RWPE2 (cell line): ENCODE measurements at regions not wholly inside any gene's neighbourhood (a gene's known extent, or its start where the extent isn't known, plus 50 kb on each side); places are given as distances from the start of the nearest gene placed in this dataset.

ENCODE experiments used
- ATAC-seq: fragments of 200-7000 bp; cut with Tn5 transposase; 3 replicates; pipeline ENCODE4 v1.9.1; 2021; ENCODE audit warnings: low read depth
- DNase-seq: peaks from one replicate; pipeline ENCODE4 v3.0.0-alpha.2; 2020; ENCODE audit warnings: low spot score
- H3K27ac ChIP-seq: fragments of 450-650 bp; 2 replicates; pipeline ENCODE4 v1.5.1; 2017; ENCODE audit warnings: mild to moderate bottlenecking; ENCODE audit not compliant: poor library complexity, severe bottlenecking
- H3K27me3 ChIP-seq: fragments of 250-450 bp; sonication (Bioruptor Pico); 2 replicates; pipeline ENCODE4 v1.5.1; 2021; ENCODE audit warnings: mild to moderate bottlenecking, moderate library complexity; ENCODE audit not compliant: insufficient read depth, poor library complexity, severe bottlenecking
- H3K36me3 ChIP-seq: fragments of 250-450 bp; sonication (Bioruptor Pico); 2 replicates; pipeline ENCODE4 v1.5.1; 2020; ENCODE audit warnings: low read depth, mild to moderate bottlenecking, moderate library complexity
- H3K4me1 ChIP-seq: fragments of 250-450 bp; sonication (Bioruptor Pico); 2 replicates; pipeline ENCODE4 v1.5.1; 2021; ENCODE audit warnings: mild to moderate bottlenecking, moderate library complexity; ENCODE audit not compliant: insufficient read depth, poor library complexity, severe bottlenecking
- H3K4me3 ChIP-seq: fragments of 250-450 bp; sonication (Bioruptor Pico); 2 replicates; pipeline ENCODE4 v1.5.1; 2021; ENCODE audit warnings: mild to moderate bottlenecking, moderate library complexity; ENCODE audit not compliant: severe bottlenecking
- H3K9me3 ChIP-seq: fragments of 250-450 bp; sonication (Bioruptor Pico); 2 replicates; pipeline ENCODE4 v1.5.1; 2021; ENCODE audit warnings: mild to moderate bottlenecking, moderate library complexity; ENCODE audit not compliant: severe bottlenecking
- CTCF ChIP-seq: fragments of 450-650 bp; IDR thresholded peaks from one replicate; pipeline ENCODE4 v1.5.1; 2017; ENCODE audit warnings: mild to moderate bottlenecking, moderate library complexity; ENCODE audit not compliant: poor library complexity, severe bottlenecking

- no peak overlapping the region for H3K4me3 ChIP-seq
- H3K4me1 ChIP-seq: no peaks in the 10 kb centered on the region
- no peaks in the 10 kb centered on the region for H3K36me3 ChIP-seq
- H3K9me3 ChIP-seq: no peaks in the 10 kb centered on the region
- DNase-seq (peak; percentile 39), ATAC-seq (peak; percentile 63)
- TF ChIP-seq CTCF: no peak
- H3K27me3 ChIP-seq: no peaks in the 10 kb centered on the region
- no peak overlapping the region for H3K27ac ChIP-seq
Observed at GRCh38 chr5:87020099-87020934, 247.4 kb upstream of the RASA1 start.

- no peaks in the 10 kb centered on the region for H3K27me3 ChIP-seq
- TF ChIP-seq CTCF: no peak
- no peaks in the 10 kb centered on the region for H3K9me3 ChIP-seq
- H3K27ac ChIP-seq: no peak overlapping the region
- no peak overlapping the region for H3K4me3 ChIP-seq
- H3K4me1 ChIP-seq: no peaks in the 10 kb centered on the region
- no peak for DNase-seq
- H3K36me3 ChIP-seq: no peaks in the 10 kb centered on the region
- ATAC-seq: no peak
Observed at GRCh38 chr5:87022415-87022814, 245.3 kb upstream of the RASA1 start.

GRCh38 chr5:87027570-87027969 lies 240.1 kb upstream of the RASA1 start:
- no peaks in the 10 kb centered on the region for H3K27me3 ChIP-seq
- no peak for ATAC-seq
- no peak overlapping the region for H3K27ac ChIP-seq
- DNase-seq: no peak
- H3K36me3 ChIP-seq: no peaks in the 10 kb centered on the region
- no peaks in the 10 kb centered on the region for H3K4me1 ChIP-seq
- no peak for TF ChIP-seq CTCF
- no peaks in the 10 kb centered on the region for H3K9me3 ChIP-seq
- H3K4me3 ChIP-seq: no peak overlapping the region

GRCh38 chr5:87029951-87030350 lies 237.7 kb upstream of the RASA1 start:
- no peaks in the 10 kb centered on the region for H3K36me3 ChIP-seq
- no peaks in the 10 kb centered on the region for H3K9me3 ChIP-seq
- TF ChIP-seq CTCF: no peak
- no peak overlapping the region for H3K27ac ChIP-seq
- H3K4me1 ChIP-seq: no peaks in the 10 kb centered on the region
- DNase-seq (no peak), ATAC-seq (0 out of 3 replicates have a peak, but pooled peaks have one; percentile 10)
- H3K27me3 ChIP-seq: no peaks in the 10 kb centered on the region
- no peak overlapping the region for H3K4me3 ChIP-seq

GRCh38 chr5:87030699-87031098 lies 237.0 kb upstream of the RASA1 start:
- Histone ChIP-seq H3K9me3 (no peaks in the 10 kb centered on the region), H3K4me1 (no peaks in the 10 kb centered on the region), H3K36me3 (no peaks in the 10 kb centered on the region), H3K4me3 (no peak overlapping the region), H3K27me3 (no peaks in the 10 kb centered on the region), H3K27ac (no peak overlapping the region)
- ATAC-seq (no peak), DNase-seq (no peak)
- no peak for TF ChIP-seq CTCF
